ENCODE measurements at regions not wholly inside any gene's neighbourhood (a gene's known extent, or its start where the extent isn't known, plus 50 kb on each side); places are given as distances from the start of the nearest gene placed in this dataset.

GRCh38 chr6:25042036-25042521, 106.3 kb upstream of the RIPOR2 start:
- TF ChIP-seq CTCF (IDR thresholded peaks at IDR 0.05; ENCODE audit: poor library complexity) (no peak), EZH2phosphoT487 (IDR thresholded peaks at IDR 0.05; ENCODE audit: low read depth, severe bottlenecking, unreplicated experiment) (no peak)

Data from hepatocyte (in vitro differentiated cells).